HS-5 (cell line): ENCODE measurements at regions not wholly inside any gene's neighbourhood (a gene's known extent, or its start where the extent isn't known, plus 50 kb on each side); places are given as distances from the start of the nearest gene placed in this dataset.

Experiments used
- DNase-seq: peaks from one replicate; pipeline ENCODE4 v3.0.0-alpha.2; 2012; ENCODE audit warnings: low read depth

GRCh38 chr5:18043344-18043743, 409.1 kb downstream of the TAF11L14 start:
- peak; percentile 6 for DNase-seq

- no peak for DNase-seq
These were observed 414.2 kb downstream of the TAF11L14 start for GRCh38 chr5:18048449-18048848.

- no peak for DNase-seq
These were observed 416.1 kb downstream of the TAF11L14 start for GRCh38 chr5:18050345-18050744.

- no peak for DNase-seq
These were observed 416.5 kb downstream of the TAF11L14 start for GRCh38 chr5:18050776-18051175.

GRCh38 chr5:18051953-18052352, 417.7 kb downstream of the TAF11L14 start:
- no peak for DNase-seq

GRCh38 chr5:18052569-18052968, 418.3 kb downstream of the TAF11L14 start:
- no peak for DNase-seq

- no peak for DNase-seq
These were observed 423.5 kb downstream of the TAF11L14 start for GRCh38 chr5:18057725-18058124.

- DNase-seq: no peak
These were observed 433.4 kb downstream of the TAF11L14 start for GRCh38 chr5:18067615-18068014.

GRCh38 chr5:18068826-18069225, 434.6 kb downstream of the TAF11L14 start:
- no peak for DNase-seq

GRCh38 chr5:18069790-18070189, 435.5 kb downstream of the TAF11L14 start:
- DNase-seq: no peak

- peak; percentile 32 for DNase-seq
These were observed 438.3 kb downstream of the TAF11L14 start for GRCh38 chr5:18072600-18072999.

- DNase-seq: no peak
These were observed 440.7 kb downstream of the TAF11L14 start for GRCh38 chr5:18074961-18075360.

GRCh38 chr5:18078157-18078556, 443.9 kb downstream of the TAF11L14 start:
- no peak for DNase-seq

GRCh38 chr5:18079831-18080230, 445.6 kb downstream of the TAF11L14 start:
- DNase-seq: no peak

- no peak for DNase-seq
These were observed 453.8 kb downstream of the TAF11L14 start for GRCh38 chr5:18088020-18088579.

- no peak for DNase-seq
These were observed 455.9 kb downstream of the TAF11L14 start for GRCh38 chr5:18090177-18090576.

- DNase-seq: no peak
These were observed 456.9 kb downstream of the TAF11L14 start for GRCh38 chr5:18091142-18091541.

- DNase-seq: no peak
These were observed 457.5 kb downstream of the TAF11L14 start for GRCh38 chr5:18091758-18092157.

GRCh38 chr5:18095061-18095460, 460.8 kb downstream of the TAF11L14 start:
- no peak for DNase-seq

GRCh38 chr5:18097817-18098216, 463.6 kb downstream of the TAF11L14 start:
- no peak for DNase-seq

GRCh38 chr5:18098691-18099090, 464.4 kb downstream of the TAF11L14 start:
- DNase-seq: no peak

GRCh38 chr5:18099261-18099660, 465.0 kb downstream of the TAF11L14 start:
- DNase-seq: no peak

- DNase-seq: no peak
These were observed 467.3 kb downstream of the TAF11L14 start for GRCh38 chr5:18101532-18101931.

- DNase-seq: no peak
These were observed 468.5 kb downstream of the TAF11L14 start for GRCh38 chr5:18102733-18103132.

GRCh38 chr5:18105449-18105848, 471.2 kb downstream of the TAF11L14 start:
- no peak for DNase-seq
